GM21447 (cell line): ENCODE measurements at regions not wholly inside any gene's neighbourhood (a gene's known extent, or its start where the extent isn't known, plus 50 kb on each side); places are given as distances from the start of the nearest gene placed in this dataset.

Experiments used
- ATAC-seq: cut with Tn5 transposase; IDR thresholded peaks from one replicate; pipeline ENCODE4 v1.9.1; 2021; ENCODE audit not compliant: unreplicated experiment

- no peak for ATAC-seq
Measured at GRCh38 chr1:117678246-117678977, 72.6 kb downstream of the TENT5C start.

GRCh38 chr1:117679299-117679698 is 73.5 kb downstream of the TENT5C start:
- no peak for ATAC-seq

- no peak for ATAC-seq
Measured at GRCh38 chr1:117679868-117680267, 74.0 kb downstream of the TENT5C start.

- no peak for ATAC-seq
Measured at GRCh38 chr1:117680316-117681002, 74.6 kb downstream of the TENT5C start.

- no peak for ATAC-seq
Measured at GRCh38 chr1:117681093-117681900, 75.4 kb downstream of the TENT5C start.

GRCh38 chr1:117681901-117682250 is 76.0 kb downstream of the TENT5C start:
- no peak for ATAC-seq

GRCh38 chr1:117682372-117682771 is 76.5 kb downstream of the TENT5C start:
- ATAC-seq, result no peak

- no peak for ATAC-seq
Measured at GRCh38 chr1:117683571-117684285, 77.9 kb downstream of the TENT5C start.

GRCh38 chr1:117685936-117686806 is 80.3 kb downstream of the TENT5C start:
- no peak for ATAC-seq

GRCh38 chr1:117686907-117687306 is 81.1 kb downstream of the TENT5C start:
- ATAC-seq, result no peak

GRCh38 chr1:117689997-117690625 is 84.3 kb downstream of the TENT5C start:
- no peak for ATAC-seq

GRCh38 chr1:117691942-117692341 is 86.1 kb downstream of the TENT5C start:
- no peak for ATAC-seq

- no peak for ATAC-seq
Measured at GRCh38 chr1:117694543-117694942, 88.7 kb downstream of the TENT5C start.

GRCh38 chr1:117695796-117696490 is 90.1 kb downstream of the TENT5C start:
- no peak for ATAC-seq

GRCh38 chr1:117696561-117696960 is 90.7 kb downstream of the TENT5C start:
- no peak for ATAC-seq

GRCh38 chr1:117697220-117697781 is 91.5 kb downstream of the TENT5C start:
- ATAC-seq, result no peak

GRCh38 chr1:117698398-117699160 is 92.7 kb downstream of the TENT5C start:
- no peak for ATAC-seq

- no peak for ATAC-seq
Measured at GRCh38 chr1:117699953-117700352, 94.1 kb downstream of the TENT5C start.
